ENCODE measurements at regions not wholly inside any gene's neighbourhood (a gene's known extent, or its start where the extent isn't known, plus 50 kb on each side); places are given as distances from the start of the nearest gene placed in this dataset.

- no peak for TF ChIP-seq CREB1 (CRISPR knock-in tag; IDR thresholded peaks at IDR 0.05)
- DNase-seq (ENCODE audit: low spot score) (peak; percentile 17), ATAC-seq (peak; percentile 96)
- Mint-ChIP-seq H3K4me1 (peaks cover 30% of the 10 kb centered on the region), H3K27me3 (ENCODE audit: low read depth) (peaks cover 2% of the 10 kb centered on the region; the same call in 1 of the 2 replicates), H3K36me3 (0 out of 2 replicates have a peak, but pooled peaks cover 2% of the 10 kb centered on the region), H3K9me3 (peaks cover 12% of the 10 kb centered on the region), H3K27ac (peak overlapping the region; percentile 20; the same call in 1 of the 2 replicates), H3K4me3 (no peak overlapping the region)
- CTCF ChIA-PET: interaction anchor here (0.6 kb wide), 1 partner anchor 408 kb away, joined by 6 read pairs; no protein-coding TSS in a partner anchor
- POLR2A ChIA-PET: no interaction called here
Measured at GRCh38 chr1:213714645-213715044, 273.1 kb upstream of the PROX1 start.

- no peak overlapping the region for H3K4me3 Mint-ChIP-seq
- POLR2A ChIA-PET: no interaction called here
- peaks cover 12% of the 10 kb centered on the region for H3K9me3 Mint-ChIP-seq
- peaks cover 30% of the 10 kb centered on the region for H3K4me1 Mint-ChIP-seq
- H3K36me3 Mint-ChIP-seq: 0 out of 2 replicates have a peak, but pooled peaks cover 2% of the 10 kb centered on the region
- no peak for ATAC-seq
- CTCF ChIA-PET: interaction anchor here (0.6 kb wide), 1 partner anchor 408 kb away, joined by 6 read pairs; no protein-coding TSS in a partner anchor
- no peak for DNase-seq (ENCODE audit: low spot score)
- peaks cover 2% of the 10 kb centered on the region; the same call in 1 of the 2 replicates for H3K27me3 Mint-ChIP-seq (ENCODE audit: low read depth)
- no peak overlapping the region for H3K27ac Mint-ChIP-seq
- TF ChIP-seq ETV6 (CRISPR knock-in tag; IDR thresholded peaks at IDR 0.05): no peak
- no peak for TF ChIP-seq PRRX2 (CRISPR knock-in tag; IDR thresholded peaks at IDR 0.05)
- no peak for TF ChIP-seq OVOL2 (CRISPR knock-in tag; IDR thresholded peaks at IDR 0.05; ENCODE audit: borderline replicate concordance)
- TF ChIP-seq MLX (CRISPR knock-in tag; IDR thresholded peaks at IDR 0.05): no peak
- no peak for TF ChIP-seq ZNF138 (CRISPR knock-in tag; conservative IDR thresholded peaks at IDR 0.05)
- TF ChIP-seq IRF2 (CRISPR knock-in tag; IDR thresholded peaks at IDR 0.05; ENCODE audit: borderline replicate concordance, low read depth): no peak
- no peak for TF ChIP-seq ZNF532 (CRISPR knock-in tag; IDR thresholded peaks at IDR 0.05; ENCODE audit: borderline replicate concordance)
- TF ChIP-seq KAT7 (CRISPR knock-in tag; IDR thresholded peaks at IDR 0.05; ENCODE audit: borderline replicate concordance): no peak
- TF ChIP-seq NR2C2 (CRISPR knock-in tag; IDR thresholded peaks at IDR 0.05): no peak
- no peak for TF ChIP-seq HMGXB4 (CRISPR knock-in tag; IDR thresholded peaks at IDR 0.05)
- no peak for TF ChIP-seq NR3C1 (CRISPR knock-in tag; conservative IDR thresholded peaks at IDR 0.05; ENCODE audit: low read depth)
- no peak for TF ChIP-seq FOXP4 (CRISPR knock-in tag; IDR thresholded peaks at IDR 0.05)
- no peak for TF ChIP-seq ATF6 (CRISPR knock-in tag; IDR thresholded peaks at IDR 0.05)
- no peak for TF ChIP-seq USF2 (CRISPR knock-in tag; IDR thresholded peaks at IDR 0.05)
- no peak for TF ChIP-seq ZMAT4 (CRISPR knock-in tag; IDR thresholded peaks at IDR 0.05)
- TF ChIP-seq ZNF281 (CRISPR knock-in tag; IDR thresholded peaks at IDR 0.05): no peak
- TF ChIP-seq ZNF416 (CRISPR knock-in tag; IDR thresholded peaks at IDR 0.05): no peak
Measured at GRCh38 chr1:213715182-213715581, 272.6 kb upstream of the PROX1 start.
